H9 (cell line): ENCODE measurements at regions not wholly inside any gene's neighbourhood (a gene's known extent, or its start where the extent isn't known, plus 50 kb on each side); places are given as distances from the start of the nearest gene placed in this dataset.

Experiments
- DNase-seq: peaks from one replicate; pipeline ENCODE4 v3.0.0-alpha.2; 2017
- H2AFZ ChIP-seq: one replicate; pipeline ENCODE4 v1.6.1; 2013; ENCODE audit warnings: mild to moderate bottlenecking, low read length, control low read depth, moderate library complexity
- H2AK5ac ChIP-seq: 2 replicates; pipeline ENCODE4 v1.6.1; 2013; ENCODE audit warnings: low read length, control low read depth, mixed read lengths; ENCODE audit not compliant: insufficient read length
- H2BK120ac ChIP-seq: one replicate; pipeline ENCODE4 v1.6.1; 2013; ENCODE audit warnings: low read depth, mild to moderate bottlenecking, low read length, control low read depth, inconsistent platforms; ENCODE audit not compliant: poor library complexity, severe bottlenecking
- H2BK12ac ChIP-seq: 2 replicates; pipeline ENCODE4 v1.6.1; 2013; ENCODE audit warnings: low read length, control low read depth, mixed read lengths, low read depth; ENCODE audit not compliant: insufficient read length
- H2BK15ac ChIP-seq: 2 replicates; pipeline ENCODE4 v1.6.1; 2013; ENCODE audit warnings: low read depth, low read length, control low read depth
- H2BK20ac ChIP-seq: one replicate; pipeline ENCODE4 v1.6.1; 2013; ENCODE audit warnings: low read depth, mild to moderate bottlenecking, low read length, control low read depth, inconsistent platforms; ENCODE audit not compliant: poor library complexity, severe bottlenecking
- H2BK5ac ChIP-seq: 2 replicates; pipeline ENCODE4 v1.6.1; 2013; ENCODE audit warnings: low read length, control low read depth, mixed read lengths; ENCODE audit not compliant: insufficient read length
- H3K14ac ChIP-seq: 2 replicates; pipeline ENCODE4 v1.6.1; 2013; ENCODE audit warnings: low read length, control low read depth; ENCODE audit not compliant: insufficient read depth
- H3K18ac ChIP-seq: 2 replicates; pipeline ENCODE4 v1.6.1; 2013; ENCODE audit warnings: low read depth, mild to moderate bottlenecking, mixed read lengths, low read length, control low read depth; ENCODE audit not compliant: insufficient read length
- H3K23ac ChIP-seq: 2 replicates; pipeline ENCODE4 v1.6.1; 2013; ENCODE audit warnings: low read length, control low read depth, mixed read lengths, low read depth; ENCODE audit not compliant: insufficient read length
- H3K23me2 ChIP-seq: 2 replicates; pipeline ENCODE4 v1.6.1; 2013; ENCODE audit warnings: low read depth, mild to moderate bottlenecking, mixed read lengths, low read length, control low read depth; ENCODE audit not compliant: insufficient read length, poor library complexity, severe bottlenecking
- H3K27ac ChIP-seq: 2 replicates; pipeline ENCODE4 v1.5.1; 2013; ENCODE audit warnings: low read length, control low read depth, mixed read lengths, low read depth; ENCODE audit not compliant: insufficient read length
- H3K27me3 ChIP-seq: 2 replicates; pipeline ENCODE4 v1.6.1; 2013; ENCODE audit warnings: low read length, control low read depth, inconsistent platforms; ENCODE audit not compliant: insufficient read depth
- H3K4ac ChIP-seq: 2 replicates; pipeline ENCODE4 v1.6.1; 2013; ENCODE audit warnings: low read depth, mild to moderate bottlenecking, control low read depth, inconsistent platforms, low read length, moderate library complexity
- H3K4me1 ChIP-seq: 2 replicates; pipeline ENCODE4 v1.6.1; 2013; ENCODE audit warnings: low read length, control low read depth, inconsistent platforms; ENCODE audit not compliant: insufficient read depth
- H3K4me2 ChIP-seq: 2 replicates; pipeline ENCODE4 v1.6.1; 2013; ENCODE audit warnings: low read length, control low read depth, mixed read lengths; ENCODE audit not compliant: insufficient read length, insufficient read depth
- H3K56ac ChIP-seq: 2 replicates; pipeline ENCODE4 v1.6.1; 2013; ENCODE audit warnings: low read depth, mild to moderate bottlenecking, mixed read lengths, low read length, control low read depth; ENCODE audit not compliant: insufficient read length
- H3K79me1 ChIP-seq: 2 replicates; pipeline ENCODE4 v1.6.1; 2013; ENCODE audit warnings: low read depth, mild to moderate bottlenecking, moderate library complexity, low read length, control low read depth, inconsistent platforms; ENCODE audit not compliant: insufficient read depth, poor library complexity, severe bottlenecking
- H3K79me2 ChIP-seq: 2 replicates; pipeline ENCODE4 v1.6.1; 2013; ENCODE audit warnings: low read length, control low read depth, inconsistent platforms; ENCODE audit not compliant: insufficient read depth
- H3K9ac ChIP-seq: 2 replicates; pipeline ENCODE4 v1.6.1; 2013; ENCODE audit warnings: low read length, control low read depth, mixed read lengths; ENCODE audit not compliant: insufficient read length; ENCODE audit errors: extremely low read depth
- H3K9me3 ChIP-seq: one replicate; pipeline ENCODE4 v1.6.1; 2013; ENCODE audit warnings: low read depth, low read length, inconsistent platforms; ENCODE audit not compliant: control insufficient read depth
- H3T11ph ChIP-seq: one replicate; pipeline ENCODE4 v1.6.1; 2013; ENCODE audit warnings: mild to moderate bottlenecking, low read length, control low read depth, inconsistent platforms
- H4K20me1 ChIP-seq: one replicate; pipeline ENCODE4 v1.6.1; 2013; ENCODE audit not compliant: control insufficient read depth, insufficient read length, insufficient read depth
- H4K5ac ChIP-seq: 2 replicates; pipeline ENCODE4 v1.6.1; 2013; ENCODE audit warnings: low read depth, mild to moderate bottlenecking, mixed read lengths, low read length, control low read depth; ENCODE audit not compliant: insufficient read length
- H4K8ac ChIP-seq: replicated peaks from 2 replicates; pipeline ENCODE4 v1.6.1; 2013; ENCODE audit warnings: low read length, control low read depth, mixed read lengths, low read depth; ENCODE audit not compliant: insufficient read length
- H4K91ac ChIP-seq: 2 replicates; pipeline ENCODE4 v1.6.1; 2013; ENCODE audit warnings: low read depth, mild to moderate bottlenecking, moderate library complexity, mixed read lengths, low read length, control low read depth; ENCODE audit not compliant: insufficient read length
- H3K27ac Mint-ChIP-seq, 3 experiments: 2 replicates in 2 of 3; 3 replicates in 1 of 3; pipeline ENCODE4 v1.8.0; 2020 to 2021; ENCODE audit warnings: mixed read lengths in 3 of 3, mild to moderate bottlenecking in 1 of 3, moderate library complexity in 1 of 3
- H3K27me3 Mint-ChIP-seq: 2 replicates; pipeline ENCODE4 v1.8.0; 2021; ENCODE audit warnings: low read depth, mild to moderate bottlenecking, moderate library complexity, mixed read lengths
- H3K36me3 Mint-ChIP-seq, 3 experiments: 2 replicates in 2 of 3; 3 replicates in 1 of 3; pipeline ENCODE4 v1.8.0; 2020 to 2021; ENCODE audit warnings: low read depth in 3 of 3, mixed read lengths in 3 of 3; ENCODE audit not compliant: insufficient read depth in 1 of 3
- H3K4me1 Mint-ChIP-seq, 2 experiments: 2 replicates each; pipeline ENCODE4 v1.8.0; 2020; ENCODE audit warnings: mixed read lengths in 2 of 2
- H3K4me3 Mint-ChIP-seq, 2 experiments: 2 replicates in 1 of 2; 3 replicates in 1 of 2; pipeline ENCODE4 v1.8.0; 2020 to 2021; ENCODE audit warnings: mild to moderate bottlenecking in 2 of 2, mixed read lengths in 2 of 2, moderate library complexity in 1 of 2
- H3K9me3 Mint-ChIP-seq, 2 experiments: 2 replicates in 1 of 2; 3 replicates in 1 of 2; pipeline ENCODE4 v1.8.0; 2020; ENCODE audit warnings: mild to moderate bottlenecking in 2 of 2, mixed read lengths in 2 of 2, moderate library complexity in 1 of 2
- CTCF ChIP-seq: fragments of 200-600 bp; sonication (generic); conservative IDR thresholded peaks from 3 replicates; pipeline ENCODE4 v1.8.0; 2021; ENCODE audit warnings: antibody characterized with exemption, mild to moderate bottlenecking
- WGBS: extraction: QIAGEN DNeasy Blood & Tissue Kit; methylation state at CpG from one replicate; pipeline ENCODE4 v1.1.7; 2013; ENCODE audit warnings: missing lambda C conversion rate, low lambda C conversion rate, mixed read lengths; ENCODE audit not compliant: insufficient read length; ENCODE audit errors: extremely low coverage; 5-methylcytosine and 5-hydroxymethylcytosine counted together

- no peak overlapping the region for H2BK120ac ChIP-seq
- Mint-ChIP-seq H3K4me1 (no peaks in the 10 kb centered on the region), H3K36me3 (peaks cover 0 to 3% (median 2%) of the 10 kb centered on the region in 3 experiments; a peak in 2 of 7 replicates), H3K27me3 (no peaks in the 10 kb centered on the region), H3K27ac (no peak overlapping the region), H3K9me3 (peaks cover 2 to 9% of the 10 kb centered on the region in 2 experiments; a peak in 3 of 5 replicates), H3K4me3 (no peak overlapping the region)
- no peak overlapping the region for H2BK20ac ChIP-seq
- TF ChIP-seq CTCF, result no peak
- no peak overlapping the region for H2BK5ac ChIP-seq
- WGBS, result no CpG with 5 or more reads among the region's 1 CpG
- no peak overlapping the region for H3K9ac ChIP-seq
- H3K23ac ChIP-seq, result no peak overlapping the region
- H3K27me3 ChIP-seq, result no peaks in the 10 kb centered on the region
- no peak overlapping the region for H3K4me2 ChIP-seq
- H3K79me2 ChIP-seq, result no peaks in the 10 kb centered on the region
- no peak overlapping the region for H4K8ac ChIP-seq
- no peaks in the 10 kb centered on the region for H4K20me1 ChIP-seq
- DNase-seq, result no peak
- no peak overlapping the region for H3K27ac ChIP-seq
- H2AK5ac ChIP-seq, result no peak overlapping the region
- no peaks in the 10 kb centered on the region for H3K23me2 ChIP-seq
- H4K91ac ChIP-seq, result no peak overlapping the region
- H3K4me1 ChIP-seq, result no peaks in the 10 kb centered on the region
- H3K18ac ChIP-seq, result no peak overlapping the region
- H4K5ac ChIP-seq, result no peak overlapping the region
- no peak overlapping the region for H3T11ph ChIP-seq
- H2BK15ac ChIP-seq, result no peak overlapping the region
- H2BK12ac ChIP-seq, result no peak overlapping the region
- H3K56ac ChIP-seq, result no peak overlapping the region
- H3K14ac ChIP-seq, result no peak overlapping the region
- peaks cover 6% of the 10 kb centered on the region for H3K9me3 ChIP-seq
- H2AFZ ChIP-seq, result no peak overlapping the region
- H3K79me1 ChIP-seq, result no peaks in the 10 kb centered on the region
- no peak overlapping the region for H3K4ac ChIP-seq
Measured at GRCh38 chr4:136920092-136920881, 612.0 kb downstream of the PCDH18 start.
